C4-2B (cell line): ENCODE measurements at regions not wholly inside any gene's neighbourhood (a gene's known extent, or its start where the extent isn't known, plus 50 kb on each side); places are given as distances from the start of the nearest gene placed in this dataset.

Experiments used
- H3K27ac ChIP-seq: fragments of 450-650 bp; 2 replicates; pipeline ENCODE4 v1.5.1; 2017
- ZFX ChIP-seq: fragments of 450-650 bp; IDR thresholded peaks from 2 replicates; pipeline ENCODE4 v1.6.1; 2017
- TF ChIP-seq, protein P1 (sequence below): fragments of 450-650 bp; conservative IDR thresholded peaks from 2 replicates; pipeline ENCODE4 v1.5.1; 2017; ENCODE audit warnings: mild to moderate bottlenecking

DNA sequence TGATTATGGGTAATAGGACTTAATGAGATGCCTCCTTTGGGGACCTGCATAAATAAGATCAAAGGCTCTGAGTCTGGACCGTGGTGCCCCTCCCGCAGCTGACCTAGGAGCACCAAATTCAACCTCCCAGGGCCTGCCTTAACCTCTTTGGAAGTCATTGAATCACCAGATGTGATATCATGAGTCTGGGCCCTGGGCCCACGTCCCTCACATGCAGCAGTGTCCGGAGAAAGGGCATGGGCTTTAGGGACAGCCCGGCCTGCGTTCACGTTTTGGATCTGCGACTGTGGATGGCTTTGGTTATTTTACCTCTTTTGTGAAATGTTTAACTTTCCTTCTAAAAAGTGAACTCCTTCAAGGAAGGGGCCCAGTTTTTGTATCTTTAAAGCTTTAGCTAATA lies 220.0 kb upstream of the KLF6 start:
- TF ChIP-seq, protein P1, sequence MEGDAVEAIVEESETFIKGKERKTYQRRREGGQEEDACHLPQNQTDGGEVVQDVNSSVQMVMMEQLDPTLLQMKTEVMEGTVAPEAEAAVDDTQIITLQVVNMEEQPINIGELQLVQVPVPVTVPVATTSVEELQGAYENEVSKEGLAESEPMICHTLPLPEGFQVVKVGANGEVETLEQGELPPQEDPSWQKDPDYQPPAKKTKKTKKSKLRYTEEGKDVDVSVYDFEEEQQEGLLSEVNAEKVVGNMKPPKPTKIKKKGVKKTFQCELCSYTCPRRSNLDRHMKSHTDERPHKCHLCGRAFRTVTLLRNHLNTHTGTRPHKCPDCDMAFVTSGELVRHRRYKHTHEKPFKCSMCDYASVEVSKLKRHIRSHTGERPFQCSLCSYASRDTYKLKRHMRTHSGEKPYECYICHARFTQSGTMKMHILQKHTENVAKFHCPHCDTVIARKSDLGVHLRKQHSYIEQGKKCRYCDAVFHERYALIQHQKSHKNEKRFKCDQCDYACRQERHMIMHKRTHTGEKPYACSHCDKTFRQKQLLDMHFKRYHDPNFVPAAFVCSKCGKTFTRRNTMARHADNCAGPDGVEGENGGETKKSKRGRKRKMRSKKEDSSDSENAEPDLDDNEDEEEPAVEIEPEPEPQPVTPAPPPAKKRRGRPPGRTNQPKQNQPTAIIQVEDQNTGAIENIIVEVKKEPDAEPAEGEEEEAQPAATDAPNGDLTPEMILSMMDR = no peak
- no peak for TF ChIP-seq ZFX

DNA sequence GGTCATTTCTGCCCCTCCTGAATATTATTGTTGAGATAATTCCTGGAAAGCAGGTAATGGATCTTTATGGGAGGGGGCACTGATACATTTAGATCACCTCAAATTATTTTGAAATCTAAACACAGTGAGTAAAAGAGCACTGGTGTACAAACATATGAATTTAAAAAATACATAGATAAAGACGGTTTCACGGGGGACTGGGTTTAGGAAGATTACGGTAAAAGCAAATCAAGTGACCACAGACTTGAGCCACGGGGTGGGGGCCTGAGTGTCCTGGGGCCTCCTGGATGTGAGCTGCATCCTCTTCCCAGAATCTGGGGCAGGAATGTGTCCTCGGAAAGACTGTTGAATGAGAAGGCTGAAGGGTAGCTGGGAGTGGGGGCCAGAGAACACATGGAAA lies 219.1 kb upstream of the KLF6 start:
- H3K27ac ChIP-seq = no peak overlapping the region
- TF ChIP-seq, protein P1 = no peak
- TF ChIP-seq ZFX = no peak

More for the DNA sequence above, 220.0 kb upstream of the KLF6 start:
- H3K27ac ChIP-seq = no peak overlapping the region

DNA sequence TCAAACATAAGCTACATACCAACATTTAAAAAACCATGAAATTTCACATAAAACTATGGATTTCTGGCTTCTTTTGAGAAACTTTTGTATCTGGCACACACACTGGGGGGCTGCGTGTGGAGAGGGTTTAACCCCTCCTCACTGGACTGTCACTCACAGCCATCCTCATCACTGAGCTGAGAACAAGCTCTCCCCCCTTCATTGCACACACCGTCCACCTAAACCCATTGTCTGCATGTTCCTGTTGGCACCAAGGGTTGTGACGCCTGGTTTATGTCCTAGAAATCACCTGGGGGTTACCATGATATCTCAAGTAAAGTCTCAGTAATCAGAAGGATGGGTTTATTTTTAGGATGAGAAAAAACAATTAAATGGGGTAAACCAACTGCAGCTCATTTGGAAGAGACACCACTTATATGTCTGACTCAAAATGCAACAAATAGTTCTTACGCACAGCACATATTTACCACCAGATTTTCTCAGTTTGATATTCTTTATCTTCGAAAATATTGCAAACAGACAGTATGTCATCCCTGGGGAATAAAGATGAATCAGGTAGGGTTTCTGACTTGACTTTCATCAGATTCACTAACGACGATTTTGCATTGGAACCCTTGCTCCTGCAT lies 218.5 kb upstream of the KLF6 start:
- H3K27ac ChIP-seq = no peak overlapping the region
- no peak for TF ChIP-seq ZFX
- TF ChIP-seq, protein P1 = no peak

DNA sequence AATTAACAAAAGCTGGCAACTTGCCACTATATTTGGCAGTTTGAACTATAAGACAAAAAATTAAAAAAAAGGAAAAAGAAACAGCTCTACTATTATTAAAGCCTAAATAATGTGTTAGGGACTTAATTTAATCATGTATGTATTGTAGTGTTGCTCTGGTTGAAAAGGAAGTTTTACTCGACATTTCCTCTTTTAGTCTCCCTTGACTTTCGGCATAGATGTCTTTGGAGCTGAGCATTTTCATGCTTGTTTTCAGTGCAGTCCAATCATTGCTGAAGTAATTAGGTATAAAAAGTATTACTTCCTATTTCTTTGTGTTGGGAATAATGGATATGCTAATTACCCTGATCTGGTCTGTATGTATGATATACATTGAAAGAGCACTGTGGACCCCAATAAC lies 216.8 kb upstream of the KLF6 start:
- no peak overlapping the region for H3K27ac ChIP-seq
- TF ChIP-seq ZFX = no peak
- TF ChIP-seq, protein P1 = no peak

DNA sequence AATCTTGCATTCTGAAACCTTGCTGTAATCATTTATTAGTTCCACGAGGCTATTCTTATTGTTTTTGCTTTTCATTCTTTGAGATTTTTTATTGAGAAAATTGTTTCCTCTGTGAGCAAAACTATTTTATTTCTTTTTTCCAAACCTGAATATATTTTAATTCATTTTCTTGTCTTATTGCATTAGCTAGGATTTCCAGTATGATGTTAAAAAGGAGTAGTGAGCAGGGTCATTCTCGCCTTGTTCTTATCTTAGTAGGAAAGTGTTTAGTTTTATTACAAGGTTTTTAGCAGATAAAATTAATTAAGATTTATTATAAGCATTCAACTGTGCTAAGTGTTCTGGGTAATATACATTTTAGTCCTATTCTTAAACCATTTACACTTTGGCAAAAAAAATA lies 214.6 kb upstream of the KLF6 start:
- H3K27ac ChIP-seq = no peak overlapping the region
- TF ChIP-seq, protein P1 = no peak
- TF ChIP-seq ZFX = no peak

DNA sequence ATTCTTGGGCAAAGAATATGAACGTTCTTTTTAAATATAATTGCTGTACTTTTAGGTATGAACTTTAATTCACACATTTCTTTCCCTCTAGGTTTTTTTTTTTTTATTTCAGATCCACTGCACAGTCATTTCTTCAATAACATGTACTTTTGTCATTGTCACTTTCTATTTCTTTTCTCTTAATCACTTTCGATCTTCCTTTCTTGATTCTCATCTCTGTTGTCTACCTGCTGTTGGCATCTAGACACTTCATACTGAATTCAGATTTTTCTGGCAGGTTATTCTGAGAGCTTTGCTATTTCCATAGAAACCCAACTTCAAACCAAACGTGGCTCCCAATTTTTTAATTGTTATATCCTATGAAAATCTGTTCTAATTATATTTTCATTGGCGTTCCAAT lies 211.7 kb upstream of the KLF6 start:
- no peak overlapping the region for H3K27ac ChIP-seq
- TF ChIP-seq ZFX = no peak
- TF ChIP-seq, protein P1 = no peak

DNA sequence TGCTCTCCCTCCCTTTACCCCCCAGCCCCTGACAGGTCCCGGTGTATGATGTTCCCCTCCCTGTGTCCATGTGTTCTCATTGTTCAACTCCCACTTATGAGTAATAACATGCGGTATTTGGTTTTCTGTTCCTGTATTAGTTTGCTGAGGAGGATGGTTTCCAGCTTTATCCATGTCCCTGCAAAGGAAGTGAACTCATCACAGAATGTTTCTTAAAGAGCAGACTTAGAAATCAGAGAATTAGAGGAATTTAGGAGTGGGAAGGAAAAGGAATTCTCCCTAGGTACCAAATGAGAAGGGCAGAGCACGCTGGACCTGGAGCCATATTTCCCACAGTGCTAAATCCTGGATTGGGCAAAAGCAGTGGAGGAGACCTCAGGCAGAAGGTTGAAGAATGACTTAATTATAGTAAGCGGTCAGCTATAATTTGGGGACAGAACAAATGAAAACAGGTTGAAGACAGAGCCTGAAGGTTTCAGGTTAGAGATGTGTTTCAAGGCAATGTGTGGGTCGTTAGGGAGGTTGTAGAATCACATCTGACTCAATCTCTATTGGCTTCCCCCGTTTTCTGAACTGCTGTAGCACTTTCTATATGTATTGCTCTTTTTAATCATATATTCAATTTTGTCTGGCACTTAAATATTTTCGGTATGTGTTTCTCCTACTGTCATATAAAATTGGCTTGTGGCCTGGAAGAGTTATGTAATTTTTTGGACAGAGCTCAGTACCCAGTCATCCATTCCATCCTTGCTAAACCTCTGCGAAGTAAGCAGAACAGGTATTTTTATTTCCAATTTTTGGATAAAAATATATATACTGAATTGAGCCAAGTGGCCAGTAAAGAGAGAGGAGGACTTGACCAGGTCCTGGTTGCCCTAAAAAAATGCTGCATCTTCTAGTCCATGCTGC lies 210.5 kb upstream of the KLF6 start:
- no peak overlapping the region for H3K27ac ChIP-seq

More for the DNA sequence above, 210.5 kb upstream of the KLF6 start:
- TF ChIP-seq ZFX = no peak
- TF ChIP-seq, protein P1 = no peak
